H1 (cell line): ENCODE measurements at regions not wholly inside any gene's neighbourhood (a gene's known extent, or its start where the extent isn't known, plus 50 kb on each side); places are given as distances from the start of the nearest gene placed in this dataset.

ENCODE experiments used
- HDAC6 ChIP-seq: IDR thresholded peaks from one replicate; pipeline ENCODE4 v1.7.1; 2012; ENCODE audit warnings: low read depth, mild to moderate bottlenecking, inconsistent platforms, low read length, moderate library complexity
- RBBP5 ChIP-seq: IDR thresholded peaks from 2 replicates; pipeline ENCODE4 v1.7.1; 2012; ENCODE audit warnings: low read depth, mild to moderate bottlenecking, inconsistent platforms, low read length, moderate library complexity, borderline replicate concordance

- TF ChIP-seq RBBP5 (no peak), HDAC6 (no peak)
These were observed 827.8 kb upstream of the ZWINT start (continued) for GRCh38 chr10:57188846-57189245.
